Trophoblast cell (in vitro differentiated cells and primary cell): ENCODE measurements at regions not wholly inside any gene's neighbourhood (a gene's known extent, or its start where the extent isn't known, plus 50 kb on each side); places are given as distances from the start of the nearest gene placed in this dataset.

ENCODE experiments used
- DNase-seq, 2 donors: peaks; one replicate each; pipeline ENCODE4 v3.0.0-alpha.2; 2016
- H2AFZ ChIP-seq: 2 replicates; pipeline ENCODE4 v1.6.1; 2013; ENCODE audit warnings: low read length, moderate library complexity, mild to moderate bottlenecking; ENCODE audit not compliant: insufficient read depth, poor library complexity
- H2AK5ac ChIP-seq: 2 replicates; pipeline ENCODE4 v1.6.1; 2013; ENCODE audit warnings: mild to moderate bottlenecking, low read length
- H2BK120ac ChIP-seq: 2 replicates; pipeline ENCODE4 v1.6.1; 2013; ENCODE audit warnings: low read length, mild to moderate bottlenecking, moderate library complexity; ENCODE audit not compliant: insufficient read depth, poor library complexity
- H2BK12ac ChIP-seq: 2 replicates; pipeline ENCODE4 v1.6.1; 2013; ENCODE audit warnings: mild to moderate bottlenecking, low read length, moderate library complexity
- H2BK5ac ChIP-seq: 2 replicates; pipeline ENCODE4 v1.6.1; 2013; ENCODE audit warnings: low read length, low read depth, moderate library complexity, mild to moderate bottlenecking; ENCODE audit not compliant: poor library complexity
- H3K14ac ChIP-seq: 2 replicates; pipeline ENCODE4 v1.6.1; 2013; ENCODE audit warnings: mild to moderate bottlenecking, low read length
- H3K18ac ChIP-seq: 2 replicates; pipeline ENCODE4 v1.6.1; 2013; ENCODE audit warnings: mild to moderate bottlenecking, low read length
- H3K23ac ChIP-seq: 2 replicates; pipeline ENCODE4 v1.6.1; 2013; ENCODE audit warnings: low read length
- H3K27ac ChIP-seq: 2 replicates; pipeline ENCODE4 v1.5.1; 2013; ENCODE audit warnings: low read depth, mild to moderate bottlenecking, inconsistent platforms, low read length, moderate library complexity
- H3K27me3 ChIP-seq: 2 replicates; pipeline ENCODE4 v1.6.1; 2013; ENCODE audit warnings: inconsistent platforms, mild to moderate bottlenecking, low read length, moderate library complexity; ENCODE audit not compliant: insufficient read depth
- H3K36me3 ChIP-seq, 2 experiments: 1 replicate in 1 of 2; 2 replicates in 1 of 2; pipeline ENCODE4 v1.6.1; 2013; ENCODE audit warnings: low read length in 2 of 2, mild to moderate bottlenecking in 2 of 2, moderate library complexity in 1 of 2; ENCODE audit not compliant: insufficient read depth in 2 of 2, control insufficient read depth in 1 of 2
- H3K4ac ChIP-seq: 2 replicates; pipeline ENCODE4 v1.6.1; 2013; ENCODE audit warnings: low read depth, mild to moderate bottlenecking, low read length, moderate library complexity
- H3K4me1 ChIP-seq, 2 experiments: 1 replicate in 1 of 2; 2 replicates in 1 of 2; pipeline ENCODE4 v1.6.1; 2013; ENCODE audit warnings: low read length in 2 of 2, mild to moderate bottlenecking in 2 of 2, moderate library complexity in 1 of 2; ENCODE audit not compliant: insufficient read depth in 2 of 2, control insufficient read depth in 1 of 2
- H3K4me2 ChIP-seq: 2 replicates; pipeline ENCODE4 v1.6.1; 2013; ENCODE audit warnings: inconsistent platforms, mild to moderate bottlenecking, low read length, moderate library complexity
- H3K4me3 ChIP-seq: 2 replicates; pipeline ENCODE4 v1.5.1; 2013; ENCODE audit warnings: mild to moderate bottlenecking, low read depth, low read length, inconsistent platforms
- H3K79me1 ChIP-seq: one replicate; pipeline ENCODE4 v1.6.1; 2013; ENCODE audit warnings: low read length
- H3K79me2 ChIP-seq: 2 replicates; pipeline ENCODE4 v1.6.1; 2013; ENCODE audit warnings: low read length, mild to moderate bottlenecking; ENCODE audit not compliant: control insufficient read depth, insufficient read depth, poor library complexity
- H3K9ac ChIP-seq: 2 replicates; pipeline ENCODE4 v1.6.1; 2013; ENCODE audit warnings: mild to moderate bottlenecking, low read length
- H3K9me3 ChIP-seq: 2 replicates; pipeline ENCODE4 v1.6.1; 2013; ENCODE audit warnings: low read depth, mild to moderate bottlenecking, control low read depth, inconsistent platforms, low read length; ENCODE audit not compliant: insufficient read depth
- H4K12ac ChIP-seq: 2 replicates; pipeline ENCODE4 v1.6.1; 2013; ENCODE audit warnings: low read depth, mild to moderate bottlenecking, low read length, moderate library complexity
- H4K8ac ChIP-seq: 2 replicates; pipeline ENCODE4 v1.6.1; 2013; ENCODE audit warnings: low read depth, mild to moderate bottlenecking, low read length, moderate library complexity
- H4K91ac ChIP-seq: one replicate; pipeline ENCODE4 v1.6.1; 2013; ENCODE audit warnings: low read depth, mild to moderate bottlenecking, low read length, moderate library complexity
- WGBS: extraction: QIAGEN DNeasy Blood & Tissue Kit; methylation state at CpG from one replicate; pipeline ENCODE4 v1.1.7; 2013; ENCODE audit warnings: missing lambda C conversion rate; ENCODE audit not compliant: insufficient read length, insufficient coverage; ENCODE audit errors: extremely low coverage; 5-methylcytosine and 5-hydroxymethylcytosine counted together

DNA sequence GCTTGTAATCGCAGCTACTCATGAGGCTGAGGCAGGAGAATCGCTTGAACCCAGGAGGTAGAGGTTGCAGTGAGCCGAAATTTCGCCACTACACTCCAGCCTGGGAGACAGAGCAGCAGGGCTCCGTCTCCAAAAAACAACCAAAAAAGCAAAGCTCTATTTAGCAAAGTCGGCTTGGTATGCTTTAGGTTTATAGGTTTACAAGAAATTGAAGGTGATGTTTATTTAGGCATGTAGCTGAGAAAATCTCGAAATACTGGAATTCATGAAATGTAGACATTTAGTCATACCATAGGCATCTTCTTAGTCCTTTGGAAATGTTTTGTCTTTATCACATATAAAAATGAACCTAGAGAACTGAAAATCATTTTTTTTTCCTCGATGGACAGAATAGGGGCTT is 453.8 kb upstream of the ANKRD30A start:
- no peak overlapping the region for H3K23ac ChIP-seq
- H3K27ac ChIP-seq, result no peak overlapping the region
- H2BK5ac ChIP-seq, result no peak overlapping the region
- H4K8ac ChIP-seq, result no peak overlapping the region
- H3K4me3 ChIP-seq, result no peak overlapping the region
- no peaks in the 10 kb centered on the region for H3K9me3 ChIP-seq
- no peak overlapping the region for H3K4ac ChIP-seq
- H4K91ac ChIP-seq, result no peak overlapping the region
- no peak overlapping the region for H2AFZ ChIP-seq
- no peaks in the 10 kb centered on the region for H3K4me1 ChIP-seq
- no peak overlapping the region for H3K4me2 ChIP-seq
- H3K79me1 ChIP-seq, result no peaks in the 10 kb centered on the region
- H3K14ac ChIP-seq, result no peak overlapping the region
- no peak overlapping the region for H2BK120ac ChIP-seq
- no peaks in the 10 kb centered on the region for H3K36me3 ChIP-seq
- H3K18ac ChIP-seq, result no peak overlapping the region
- H2BK12ac ChIP-seq, result no peak overlapping the region
- no peaks in the 10 kb centered on the region for H3K27me3 ChIP-seq
- H3K9ac ChIP-seq, result no peak overlapping the region
- no peaks in the 10 kb centered on the region for H3K79me2 ChIP-seq
- H4K12ac ChIP-seq, result no peak overlapping the region
- peak in 1 of 2 donors; percentile 68 for DNase-seq
- no peak overlapping the region for H2AK5ac ChIP-seq
- no CpG with 5 or more reads among the region's 8 CpGs for WGBS

DNA sequence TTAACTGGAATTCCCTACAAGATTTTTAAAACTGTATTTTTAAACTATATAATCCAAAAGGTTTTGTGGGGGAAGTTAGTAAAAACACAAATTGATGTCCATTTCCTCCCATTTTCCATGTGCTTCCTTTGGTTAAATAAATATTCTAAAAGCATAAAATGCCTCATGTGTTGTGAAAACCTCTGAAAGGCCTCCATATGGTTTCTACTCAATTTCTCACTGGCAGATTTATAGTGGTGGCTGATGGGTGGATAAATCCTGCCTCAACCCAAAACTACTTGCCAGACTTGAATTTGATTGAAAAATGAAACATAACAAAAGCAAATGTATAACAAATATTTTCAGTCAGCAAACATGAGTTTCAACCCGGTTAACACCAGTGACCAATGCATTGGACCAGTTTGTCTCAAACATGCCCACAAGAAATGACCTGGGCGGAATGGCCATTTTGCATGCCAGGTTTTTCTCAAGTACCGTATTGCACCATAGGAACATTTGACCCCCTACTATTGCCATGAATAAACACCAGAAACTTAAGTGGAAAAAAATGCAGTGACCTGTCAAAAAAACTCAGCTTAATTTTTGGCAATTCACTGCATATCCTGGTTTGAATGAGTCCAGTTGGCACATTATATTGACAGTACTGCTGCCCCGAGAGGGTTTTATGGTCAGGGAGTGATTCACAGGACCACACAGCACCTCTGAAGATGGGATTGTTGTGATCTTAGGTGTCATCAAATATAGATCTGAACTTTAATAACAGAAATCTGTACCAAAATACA is 454.6 kb upstream of the ANKRD30A start:
- no peak overlapping the region for H3K18ac ChIP-seq
- H3K23ac ChIP-seq, result no peak overlapping the region
- H3K79me1 ChIP-seq, result no peaks in the 10 kb centered on the region
- H3K27me3 ChIP-seq, result no peaks in the 10 kb centered on the region
- H3K14ac ChIP-seq, result no peak overlapping the region
- no peak overlapping the region for H3K27ac ChIP-seq
- H3K4me1 ChIP-seq, result no peaks in the 10 kb centered on the region
- no peak overlapping the region for H4K91ac ChIP-seq
- H4K12ac ChIP-seq, result no peak overlapping the region
- H3K79me2 ChIP-seq, result no peaks in the 10 kb centered on the region
- no peak overlapping the region for H3K4me2 ChIP-seq
- H3K9me3 ChIP-seq, result no peaks in the 10 kb centered on the region
- no CpG with 5 or more reads among the region's 4 CpGs for WGBS
- H2BK5ac ChIP-seq, result no peak overlapping the region
- H2AFZ ChIP-seq, result no peak overlapping the region
- no peak overlapping the region for H3K4ac ChIP-seq
- H4K8ac ChIP-seq, result no peak overlapping the region
- H3K4me3 ChIP-seq, result no peak overlapping the region
- H2BK120ac ChIP-seq, result no peak overlapping the region
- no peak overlapping the region for H3K9ac ChIP-seq
- H2AK5ac ChIP-seq, result no peak overlapping the region
- no peak overlapping the region for H2BK12ac ChIP-seq
- no peaks in the 10 kb centered on the region for H3K36me3 ChIP-seq
- no peak for DNase-seq

GRCh38 chr10:36669615-36670352 is 455.6 kb upstream of the ANKRD30A start:
- no peaks in the 10 kb centered on the region for H3K79me2 ChIP-seq
- no peak overlapping the region for H4K91ac ChIP-seq
- no peak overlapping the region for H2BK5ac ChIP-seq
- H3K4ac ChIP-seq, result no peak overlapping the region
- H3K9me3 ChIP-seq, result no peaks in the 10 kb centered on the region
- H3K9ac ChIP-seq, result no peak overlapping the region
- H3K79me1 ChIP-seq, result no peaks in the 10 kb centered on the region
- H4K8ac ChIP-seq, result no peak overlapping the region
- H2AFZ ChIP-seq, result no peak overlapping the region
- H3K23ac ChIP-seq, result no peak overlapping the region
- no peak overlapping the region for H4K12ac ChIP-seq
- H2BK120ac ChIP-seq, result no peak overlapping the region
- no peak overlapping the region for H3K4me2 ChIP-seq
- no peak overlapping the region for H3K18ac ChIP-seq
- H2AK5ac ChIP-seq, result no peak overlapping the region
- H2BK12ac ChIP-seq, result no peak overlapping the region
- no peak overlapping the region for H3K27ac ChIP-seq
- no CpG with 5 or more reads among the region's 2 CpGs for WGBS
- no peaks in the 10 kb centered on the region for H3K27me3 ChIP-seq
- no peak overlapping the region for H3K4me3 ChIP-seq
- no peaks in the 10 kb centered on the region for H3K36me3 ChIP-seq
- H3K4me1 ChIP-seq, result no peaks in the 10 kb centered on the region
- DNase-seq, result no peak
- no peak overlapping the region for H3K14ac ChIP-seq

DNA sequence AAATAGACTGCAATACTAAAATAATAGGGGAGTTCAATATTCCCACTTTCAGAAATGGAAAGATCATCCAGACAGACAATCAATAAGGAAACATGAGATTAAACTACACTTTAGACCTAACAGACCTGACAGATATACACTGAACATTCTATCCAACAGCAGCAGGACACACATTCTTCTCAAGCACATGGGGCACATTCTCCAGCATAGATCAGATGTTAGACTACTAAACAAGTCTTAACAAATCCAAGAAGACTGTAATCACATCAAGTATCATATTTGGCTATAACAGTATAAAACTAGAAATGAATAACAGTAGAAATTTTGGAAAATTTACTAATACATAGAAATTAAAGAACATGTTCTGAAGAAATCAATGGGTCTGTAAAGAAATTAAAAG is 458.9 kb upstream of the ANKRD30A start:
- Histone ChIP-seq H4K12ac (no peak overlapping the region), H3K23ac (no peak overlapping the region), H3K9ac (no peak overlapping the region), H2BK5ac (no peak overlapping the region), H3K27ac (no peak overlapping the region), H2BK12ac (no peak overlapping the region), H3K79me1 (no peaks in the 10 kb centered on the region), H3K9me3 (no peaks in the 10 kb centered on the region), H4K8ac (no peak overlapping the region), H3K14ac (no peak overlapping the region), H3K27me3 (no peaks in the 10 kb centered on the region), H4K91ac (no peak overlapping the region), H3K18ac (no peak overlapping the region), H3K4me1 (no peaks in the 10 kb centered on the region), H2BK120ac (no peak overlapping the region), H3K79me2 (no peaks in the 10 kb centered on the region), H2AK5ac (no peak overlapping the region), H3K4me2 (no peak overlapping the region), H2AFZ (no peak overlapping the region), H3K4me3 (no peak overlapping the region), H3K4ac (no peak overlapping the region), H3K36me3 (no peaks in the 10 kb centered on the region)
- no peak for DNase-seq
